Smooth muscle cell (in vitro differentiated cells): ENCODE measurements at regions not wholly inside any gene's neighbourhood (a gene's known extent, or its start where the extent isn't known, plus 50 kb on each side); places are given as distances from the start of the nearest gene placed in this dataset.

ENCODE experiments used
- DNase-seq: peaks from one replicate; lab custom pipeline; 2025; ENCODE audit not compliant: unreplicated experiment; lab: John Stamatoyannopoulos, UW
- H2AFZ ChIP-seq: fragments of 200-600 bp; sonication (generic); 2 replicates; pipeline ENCODE4 v1.6.0; 2016; ENCODE audit warnings: antibody characterized with exemption, low read depth, mild to moderate bottlenecking
- H3F3A ChIP-seq: fragments of 200-600 bp; sonication (generic); 2 replicates; pipeline ENCODE4 v1.6.0; 2017; ENCODE audit warnings: antibody characterized with exemption, low read depth
- H3K27ac ChIP-seq: fragments of 200-600 bp; sonication (generic); 2 replicates; pipeline ENCODE4 v1.5.1; 2016; ENCODE audit warnings: low read depth, mild to moderate bottlenecking
- H3K27me3 ChIP-seq: fragments of 200-600 bp; sonication (generic); 2 replicates; pipeline ENCODE4 v1.6.1; 2016; ENCODE audit warnings: low read depth, mild to moderate bottlenecking
- H3K36me3 ChIP-seq: fragments of 200-600 bp; sonication (generic); 2 replicates; pipeline ENCODE4 v1.5.1; 2016; ENCODE audit warnings: low read depth
- H3K4me1 ChIP-seq: fragments of 200-600 bp; sonication (generic); 2 replicates; pipeline ENCODE4 v1.5.1; 2016; ENCODE audit warnings: low read depth
- H3K4me2 ChIP-seq: fragments of 200-600 bp; sonication (generic); 2 replicates; pipeline ENCODE4 v1.6.0; 2016; ENCODE audit warnings: mild to moderate bottlenecking
- H3K4me3 ChIP-seq: fragments of 200-600 bp; sonication (generic); 2 replicates; pipeline ENCODE4 v1.5.1; 2016; ENCODE audit warnings: mild to moderate bottlenecking
- H3K79me2 ChIP-seq: fragments of 200-600 bp; sonication (generic); 2 replicates; pipeline ENCODE4 v1.6.0; 2016; ENCODE audit warnings: low read depth, mild to moderate bottlenecking
- H3K9ac ChIP-seq: fragments of 200-600 bp; sonication (generic); 2 replicates; pipeline ENCODE4 v1.6.0; 2016; ENCODE audit warnings: low read depth
- H3K9me3 ChIP-seq: fragments of 200-600 bp; sonication (generic); replicated peaks from 2 replicates; pipeline ENCODE4 v1.5.1; 2016; ENCODE audit warnings: low read depth
- H4K20me1 ChIP-seq: fragments of 200-600 bp; sonication (generic); 2 replicates; pipeline ENCODE4 v1.6.0; 2016; ENCODE audit warnings: low read depth
- CTCF ChIP-seq: fragments of 200-600 bp; sonication (generic); IDR thresholded peaks from 2 replicates; pipeline ENCODE4 v1.5.1; 2017; ENCODE audit warnings: borderline replicate concordance, mild to moderate bottlenecking, antibody characterized with exemption; ENCODE audit not compliant: insufficient read depth, poor library complexity, severe bottlenecking
- WGBS: methylation state at CpG from one replicate; pipeline ENCODE4 v1.1.7; 2016; ENCODE audit warnings: low lambda C conversion rate; 5-methylcytosine and 5-hydroxymethylcytosine counted together

DNA sequence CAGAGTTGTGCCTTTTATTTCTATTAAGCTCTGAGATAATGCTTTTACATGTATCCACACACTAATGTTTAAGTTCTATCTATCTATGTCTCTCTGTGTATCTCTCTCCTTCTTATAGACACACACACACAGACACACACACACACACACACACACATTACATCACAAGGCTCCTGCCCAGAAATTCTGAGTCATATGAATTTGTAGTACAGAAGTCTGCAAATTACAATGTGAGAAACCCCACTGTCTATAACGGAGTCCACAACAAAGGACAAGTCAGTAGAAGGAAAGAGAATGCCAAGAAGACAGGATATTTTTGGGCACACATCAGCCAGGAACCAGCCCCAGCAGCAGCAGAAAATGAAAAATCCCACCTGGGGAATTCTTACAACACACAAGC is 142.4 kb downstream of the EN1 start:
- no peaks in the 10 kb centered on the region for H4K20me1 ChIP-seq
- no peak overlapping the region for H3K9ac ChIP-seq
- no peak for DNase-seq
- peaks cover 4% of the 10 kb centered on the region for H3K4me1 ChIP-seq
- H3K9me3 ChIP-seq: no peaks in the 10 kb centered on the region
- H3K4me2 ChIP-seq: peak overlapping the region; percentile 60
- H3K27me3 ChIP-seq: no peaks in the 10 kb centered on the region
- no peaks in the 10 kb centered on the region for H3K79me2 ChIP-seq
- no peak overlapping the region for H2AFZ ChIP-seq
- H3K4me3 ChIP-seq: no peak overlapping the region
- 24% methylated on average over 1 of the region's 1 CpG for WGBS
- no peaks in the 10 kb centered on the region for H3F3A ChIP-seq
- H3K27ac ChIP-seq: peak overlapping the region; percentile 8
- H3K36me3 ChIP-seq: no peaks in the 10 kb centered on the region
- no peak for TF ChIP-seq CTCF

GRCh38 chr2:118699447-118700175 is 147.8 kb downstream of the EN1 start:
- Histone ChIP-seq H3K9me3 (no peaks in the 10 kb centered on the region), H3K27ac (peak overlapping the region; percentile 31), H3K36me3 (no peaks in the 10 kb centered on the region), H3K9ac (no peak overlapping the region), H4K20me1 (no peaks in the 10 kb centered on the region), H2AFZ (no peak overlapping the region), H3F3A (no peaks in the 10 kb centered on the region), H3K4me3 (no peak overlapping the region), H3K4me1 (peaks cover 4% of the 10 kb centered on the region), H3K4me2 (no peak overlapping the region), H3K27me3 (no peaks in the 10 kb centered on the region), H3K79me2 (no peaks in the 10 kb centered on the region)
- no peak for TF ChIP-seq CTCF
- DNase-seq: no peak
- WGBS: 65% methylated on average over 10 of the region's 13 CpGs

DNA sequence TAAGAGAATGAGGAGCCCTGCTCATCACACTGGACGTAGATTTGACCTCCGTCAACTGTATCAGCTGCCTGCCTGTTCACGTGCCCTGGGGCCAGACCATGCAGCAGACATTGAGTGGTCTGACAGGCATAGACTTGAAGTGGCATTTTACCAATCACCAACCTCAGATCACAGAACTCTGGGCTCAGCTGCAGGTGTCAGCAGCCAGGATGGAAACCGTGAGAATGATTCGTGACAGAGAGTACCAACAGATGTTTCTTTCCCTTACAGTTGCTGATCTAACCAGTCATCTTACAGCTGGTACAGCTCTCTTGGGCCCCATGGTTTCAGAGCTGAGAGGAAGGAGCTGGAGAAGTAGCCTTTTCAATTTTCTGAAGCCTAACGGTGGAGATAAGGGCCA is 148.9 kb downstream of the EN1 start:
- H3K9me3 ChIP-seq: no peaks in the 10 kb centered on the region
- no peaks in the 10 kb centered on the region for H3K27me3 ChIP-seq
- H3K36me3 ChIP-seq: no peaks in the 10 kb centered on the region
- no peak overlapping the region for H3K9ac ChIP-seq
- H3K79me2 ChIP-seq: no peaks in the 10 kb centered on the region
- H4K20me1 ChIP-seq: no peaks in the 10 kb centered on the region
- DNase-seq: no peak
- H3F3A ChIP-seq: no peaks in the 10 kb centered on the region
- peak overlapping the region; percentile 8 for H3K27ac ChIP-seq
- H2AFZ ChIP-seq: no peak overlapping the region
- 86% methylated on average over 6 of the region's 6 CpGs for WGBS
- H3K4me2 ChIP-seq: no peak overlapping the region
- no peaks in the 10 kb centered on the region for H3K4me1 ChIP-seq
- no peak for TF ChIP-seq CTCF
- H3K4me3 ChIP-seq: no peak overlapping the region

GRCh38 chr2:118697781-118698180 is 149.7 kb downstream of the EN1 start:
- H2AFZ ChIP-seq: no peak overlapping the region
- H3K27ac ChIP-seq: peak overlapping the region; percentile 8
- H3K27me3 ChIP-seq: no peaks in the 10 kb centered on the region
- H3K4me2 ChIP-seq: no peak overlapping the region
- no peaks in the 10 kb centered on the region for H4K20me1 ChIP-seq
- H3K9ac ChIP-seq: no peak overlapping the region
- H3K9me3 ChIP-seq: no peaks in the 10 kb centered on the region
- no peak for DNase-seq
- no peaks in the 10 kb centered on the region for H3K79me2 ChIP-seq
- no peak for TF ChIP-seq CTCF
- no peak overlapping the region for H3K4me3 ChIP-seq
- H3K4me1 ChIP-seq: no peaks in the 10 kb centered on the region
- H3K36me3 ChIP-seq: no peaks in the 10 kb centered on the region
- H3F3A ChIP-seq: no peaks in the 10 kb centered on the region
